B cell (primary cell): ENCODE measurements at regions not wholly inside any gene's neighbourhood (a gene's known extent, or its start where the extent isn't known, plus 50 kb on each side); places are given as distances from the start of the nearest gene placed in this dataset.

Source experiments
- ATAC-seq: fragments of 200-7000 bp; cut with Tn5 transposase; one replicate; pipeline ENCODE4 v1.10.0; 2021; ENCODE audit warnings: low read depth, mild to moderate bottlenecking, moderate number of reproducible peaks, moderate library complexity
- CTCF ChIA-PET: fragments of 350-600 bp; sonication (Branson Sonifier 250); formaldehyde crosslinking; loops from one replicate; lab custom pipeline; 2021; ENCODE audit warnings: antibody characterized with exemption, inconsistent platforms; lab: Charles Lee
- POLR2A ChIA-PET: fragments of 350-600 bp; sonication (Branson Sonifier 250); formaldehyde crosslinking; loops from one replicate; lab custom pipeline; 2021; ENCODE audit warnings: antibody characterized with exemption; lab: Charles Lee
- DNase-seq: peaks from one replicate; pipeline ENCODE4 v3.0.0; 2013
- H2AFZ ChIP-seq: 2 replicates; pipeline ENCODE4 v1.6.1; 2012; ENCODE audit warnings: mild to moderate bottlenecking, low read depth, low read length; ENCODE audit not compliant: insufficient read depth, poor library complexity, severe bottlenecking
- H3K27ac ChIP-seq, 2 donors: 1 replicate in 1 of 2; 2 replicates in 1 of 2; pipeline ENCODE4 v1.5.1; 2012 to 2013; ENCODE audit warnings: low read length in 2 of 2, mild to moderate bottlenecking in 2 of 2, moderate library complexity in 1 of 2
- H3K27me3 ChIP-seq, 4 experiments: fragments of 200-600 bp in 1 of 4; sonication (generic) in 1 of 4; replicated peaks in 1 of 4; 1 replicate in 2 of 4; 2 replicates in 2 of 4; pipeline versions ENCODE4 v1.6.1 to v1.7.0; 2013 to 2016; ENCODE audit warnings: low read length in 3 of 4, mild to moderate bottlenecking in 2 of 4, mixed read lengths in 1 of 4, moderate library complexity in 1 of 4; ENCODE audit not compliant: insufficient read depth in 4 of 4, control insufficient read depth in 3 of 4; ENCODE audit errors: control extremely low read depth in 1 of 4
- H3K36me3 ChIP-seq, 2 experiments: replicated peaks in 1 of 2; 1 replicate in 1 of 2; 2 replicates in 1 of 2; pipeline versions ENCODE4 v1.6.1 to v1.7.1; 2013; ENCODE audit warnings: low read length in 1 of 2; ENCODE audit not compliant: insufficient read depth in 2 of 2, control insufficient read depth in 1 of 2; ENCODE audit errors: control extremely low read depth in 1 of 2, extremely low read depth in 1 of 2
- H3K4me1 ChIP-seq, 2 donors: fragments of 200-600 bp in 1 of 2; sonication (generic) in 1 of 2; 1 replicate in 1 of 2; 2 replicates in 1 of 2; pipeline versions ENCODE4 v1.5.1 to v1.6.1; 2013 to 2017; ENCODE audit warnings: low read length in 2 of 2; ENCODE audit not compliant: control insufficient read depth in 2 of 2, insufficient read depth in 2 of 2
- H3K4me2 ChIP-seq: replicated peaks from 2 replicates; pipeline ENCODE3; 2012; ENCODE audit warnings: mild to moderate bottlenecking, low read depth, low read length; ENCODE audit not compliant: poor library complexity, severe bottlenecking
- H3K4me3 ChIP-seq, 5 experiments: fragments of 200-600 bp in 1 of 5; sonication (generic) in 1 of 5; 1 replicate in 3 of 5; 2 replicates in 2 of 5; pipeline versions ENCODE4 v1.5.1 to v1.7.0; 2011 to 2016; ENCODE audit warnings: low read length in 4 of 5, mild to moderate bottlenecking in 4 of 5, low read depth in 2 of 5, control low read depth in 1 of 5, moderate library complexity in 1 of 5; ENCODE audit not compliant: insufficient read depth in 1 of 5; ENCODE audit errors: control extremely low read depth in 1 of 5, extremely low read depth in 1 of 5
- H3K79me2 ChIP-seq: fragments of 200-600 bp; sonication (generic); one replicate; pipeline ENCODE4 v1.6.0; 2016; ENCODE audit warnings: low read length; ENCODE audit not compliant: control insufficient read depth, insufficient read depth
- H3K9ac ChIP-seq: fragments of 200-600 bp; sonication (generic); 2 replicates; pipeline ENCODE4 v1.6.1; 2017; ENCODE audit warnings: mild to moderate bottlenecking, low read length, moderate library complexity
- H3K9me3 ChIP-seq, 3 donors: one replicate each; pipeline versions ENCODE4 v1.6.1 to v1.7.1; 2013; ENCODE audit warnings: low read length in 2 of 3; ENCODE audit not compliant: control insufficient read depth in 2 of 3, insufficient read depth in 1 of 3; ENCODE audit errors: control extremely low read depth in 1 of 3
- H4K20me1 ChIP-seq: 2 replicates; pipeline ENCODE4 v1.6.0; 2012; ENCODE audit warnings: mild to moderate bottlenecking, low read length; ENCODE audit not compliant: insufficient read depth, control insufficient read depth, poor library complexity, severe bottlenecking
- H3K27ac Mint-ChIP-seq: one replicate; pipeline ENCODE4 v1.8.0; 2021; ENCODE audit warnings: mixed read lengths
- H3K27me3 Mint-ChIP-seq: one replicate; pipeline ENCODE4 v1.8.0; 2021; ENCODE audit warnings: mixed read lengths
- H3K4me1 Mint-ChIP-seq: one replicate; pipeline ENCODE4 v1.8.0; 2021; ENCODE audit warnings: mixed read lengths
- H3K4me3 Mint-ChIP-seq: one replicate; pipeline ENCODE4 v1.8.0; 2021; ENCODE audit warnings: mixed read lengths
- H3K9me3 Mint-ChIP-seq: one replicate; pipeline ENCODE4 v1.8.0; 2022; ENCODE audit warnings: mixed read lengths; ENCODE audit not compliant: insufficient read depth
- EZH2 ChIP-seq: IDR thresholded peaks from 2 replicates; pipeline ENCODE4 v1.6.1; 2012; ENCODE audit warnings: borderline replicate concordance, low read depth, mild to moderate bottlenecking, moderate library complexity, low read length; ENCODE audit not compliant: insufficient read depth, poor library complexity, severe bottlenecking
- WGBS: methylation state at CpG from one replicate; pipeline ENCODE4 v1.1.5; 2013; ENCODE audit warnings: missing lambda C conversion rate; ENCODE audit not compliant: insufficient coverage; 5-methylcytosine and 5-hydroxymethylcytosine counted together
- intact Hi-C: fragments of 100-400 bp; cut with micrococcal nuclease; formaldehyde crosslinking; loops from one replicate; pipeline ENCODE4 v1.10.0; 2022
- TF ChIP-seq, protein P1 (sequence below): fragments of 200-600 bp; IDR thresholded peaks from one replicate; pipeline ENCODE4 v1.8.0; 2022; ENCODE audit warnings: antibody characterized with exemption, mild to moderate bottlenecking

DNA sequence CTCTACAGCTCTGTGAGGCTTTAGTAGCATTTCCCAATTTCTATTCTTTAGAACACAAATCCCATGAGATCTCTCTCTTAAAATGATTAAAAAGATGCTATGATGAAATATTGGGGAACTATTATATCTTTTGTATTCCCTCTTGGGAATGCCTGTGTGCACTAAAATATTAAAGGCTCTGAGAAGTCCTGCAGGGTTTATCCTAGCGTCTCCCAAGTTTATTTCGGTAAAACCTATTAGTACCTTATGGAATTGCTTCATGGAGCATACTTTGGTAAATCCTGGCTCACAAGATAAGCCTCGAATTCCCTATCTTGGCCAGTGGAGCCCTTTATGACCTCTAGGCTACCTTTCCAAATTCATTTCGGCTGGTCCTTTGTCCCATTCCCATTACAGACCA, 306.8 kb downstream of the VRK1 start:
- no peak overlapping the region for H3K4me3 ChIP-seq
- Mint-ChIP-seq H3K27me3 (peaks cover 9% of the 10 kb centered on the region), H3K27ac (no peak overlapping the region), H3K9me3 (no peaks in the 10 kb centered on the region), H3K4me3 (no peak overlapping the region), H3K4me1 (peaks cover 11% of the 10 kb centered on the region)
- no peaks in the 10 kb centered on the region for H3K36me3 ChIP-seq
- H3K4me1 ChIP-seq: peaks cover 8 to 10% of the 10 kb centered on the region in 2 donors
- intact Hi-C loops: no loop called here
- no peak for TF ChIP-seq EZH2
- TF ChIP-seq, protein P1, sequence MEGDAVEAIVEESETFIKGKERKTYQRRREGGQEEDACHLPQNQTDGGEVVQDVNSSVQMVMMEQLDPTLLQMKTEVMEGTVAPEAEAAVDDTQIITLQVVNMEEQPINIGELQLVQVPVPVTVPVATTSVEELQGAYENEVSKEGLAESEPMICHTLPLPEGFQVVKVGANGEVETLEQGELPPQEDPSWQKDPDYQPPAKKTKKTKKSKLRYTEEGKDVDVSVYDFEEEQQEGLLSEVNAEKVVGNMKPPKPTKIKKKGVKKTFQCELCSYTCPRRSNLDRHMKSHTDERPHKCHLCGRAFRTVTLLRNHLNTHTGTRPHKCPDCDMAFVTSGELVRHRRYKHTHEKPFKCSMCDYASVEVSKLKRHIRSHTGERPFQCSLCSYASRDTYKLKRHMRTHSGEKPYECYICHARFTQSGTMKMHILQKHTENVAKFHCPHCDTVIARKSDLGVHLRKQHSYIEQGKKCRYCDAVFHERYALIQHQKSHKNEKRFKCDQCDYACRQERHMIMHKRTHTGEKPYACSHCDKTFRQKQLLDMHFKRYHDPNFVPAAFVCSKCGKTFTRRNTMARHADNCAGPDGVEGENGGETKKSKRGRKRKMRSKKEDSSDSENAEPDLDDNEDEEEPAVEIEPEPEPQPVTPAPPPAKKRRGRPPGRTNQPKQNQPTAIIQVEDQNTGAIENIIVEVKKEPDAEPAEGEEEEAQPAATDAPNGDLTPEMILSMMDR: no peak
- ChIA-PET POLR2A (no interaction called here), CTCF (no interaction called here)
- DNase-seq (no peak), ATAC-seq (no peak)
- no peaks in the 10 kb centered on the region for H4K20me1 ChIP-seq
- peaks cover 0 to 3% (median 0%) of the 10 kb centered on the region in 4 experiments for H3K27me3 ChIP-seq
- no peak overlapping the region for H3K4me2 ChIP-seq
- WGBS: 100% methylated on average over 3 of the region's 4 CpGs
- no peak overlapping the region for H3K9ac ChIP-seq
- no peak overlapping the region for H2AFZ ChIP-seq
- no peak overlapping the region for H3K27ac ChIP-seq
- H3K9me3 ChIP-seq: peaks cover 0 to 9% (median 0%) of the 10 kb centered on the region in 3 donors
- H3K79me2 ChIP-seq: no peaks in the 10 kb centered on the region

DNA sequence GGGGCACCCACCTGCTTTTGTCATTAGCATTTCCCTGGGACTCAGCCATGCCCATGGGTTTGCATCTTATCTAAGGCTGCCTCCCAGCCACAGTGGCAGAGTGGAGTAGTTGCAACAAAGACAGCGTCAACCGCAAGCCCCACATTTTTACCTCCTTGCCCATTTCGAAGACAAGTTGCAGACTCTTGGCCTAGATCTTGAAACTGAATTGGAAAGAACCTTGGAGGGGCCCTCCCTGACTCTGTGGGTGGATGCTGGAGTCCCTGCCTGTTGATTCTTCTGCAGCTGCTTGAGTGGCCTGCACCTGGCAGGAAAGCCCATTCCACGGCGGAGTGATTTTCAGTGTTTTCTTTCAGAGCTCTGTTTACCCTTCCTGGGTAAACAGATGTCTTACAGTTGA, 309.0 kb downstream of the VRK1 start:
- no peak overlapping the region for H3K9ac ChIP-seq
- H3K9me3 ChIP-seq: peaks cover 0 to 16% (median 0%) of the 10 kb centered on the region in 3 donors
- H4K20me1 ChIP-seq: no peaks in the 10 kb centered on the region
- no peaks in the 10 kb centered on the region for H3K36me3 ChIP-seq
- 73% methylated on average over 5 of the region's 5 CpGs for WGBS
- H3K4me1 Mint-ChIP-seq: peaks cover 11% of the 10 kb centered on the region
- peak overlapping the region; percentile 6 for H3K27ac Mint-ChIP-seq
- ChIA-PET POLR2A (no interaction called here), CTCF (no interaction called here)
- H3K79me2 ChIP-seq: no peaks in the 10 kb centered on the region
- H2AFZ ChIP-seq: peak overlapping the region; percentile 51
- peak overlapping the region; percentile 45 for H3K4me3 Mint-ChIP-seq
- DNase-seq (peak; percentile 17), ATAC-seq (no peak)
- no peaks in the 10 kb centered on the region for H3K9me3 Mint-ChIP-seq
- H3K27me3 Mint-ChIP-seq: peaks cover 9% of the 10 kb centered on the region
- H3K27me3 ChIP-seq: no peaks in the 10 kb centered on the region
- intact Hi-C loops: no loop called here
- no peak overlapping the region for H3K27ac ChIP-seq
- peak overlapping the region; percentile 30 for H3K4me2 ChIP-seq
- H3K4me1 ChIP-seq: peaks cover 8 to 10% of the 10 kb centered on the region in 2 donors
- no peak overlapping the region for H3K4me3 ChIP-seq
- TF ChIP-seq, protein P1: no peak
- no peak for TF ChIP-seq EZH2
